GM12865 (cell line): ENCODE measurements at regions not wholly inside any gene's neighbourhood (a gene's known extent, or its start where the extent isn't known, plus 50 kb on each side); places are given as distances from the start of the nearest gene placed in this dataset.
"Not testable (repeated sequence)": the region's sequence is repeated elsewhere in the genome, so short reads cannot be mapped to it uniquely, and the experiment has no call there.

Experiments used
- DNase-seq: peaks from one replicate; pipeline ENCODE4 v3.0.0; 2010; ENCODE audit warnings: low read depth
- H3K4me3 ChIP-seq: 2 replicates; pipeline ENCODE4 v1.5.1; 2011; ENCODE audit warnings: mild to moderate bottlenecking, low read depth, low read length, control low read depth
- CTCF ChIP-seq: IDR thresholded peaks from 2 replicates; pipeline ENCODE4 v1.5.1; 2011; ENCODE audit warnings: low read length, control low read depth, low read depth, inconsistent platforms; ENCODE audit not compliant: insufficient read depth; ENCODE audit errors: missing control alignments

GRCh38 chrX:925094-925493, 287.4 kb downstream of the CRLF2 start:
- no peak for DNase-seq
- no peak for TF ChIP-seq CTCF
- H3K4me3 ChIP-seq = no peak overlapping the region

DNA sequence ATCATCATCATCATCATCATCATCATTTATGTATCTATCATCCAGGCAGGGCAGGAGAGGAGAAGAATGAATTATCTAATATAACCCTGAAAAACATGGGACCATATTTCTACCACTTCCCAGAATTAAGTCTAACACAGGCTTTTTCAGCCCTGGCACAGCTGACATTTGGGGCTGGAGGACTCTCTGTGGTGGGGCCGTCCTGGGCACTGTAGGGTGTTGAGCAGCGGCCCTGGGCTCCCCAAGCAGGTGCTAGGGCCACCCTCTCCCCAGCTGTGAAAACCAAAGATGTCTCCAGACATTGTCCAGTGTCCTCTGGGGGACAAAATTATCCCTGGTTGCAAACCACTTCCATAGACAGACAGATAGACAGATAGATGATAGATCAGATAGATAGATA, 288.4 kb downstream of the CRLF2 start:
- no peak for TF ChIP-seq CTCF
- H3K4me3 ChIP-seq = no peak overlapping the region
- no peak for DNase-seq

- H3K4me3 ChIP-seq = no peak overlapping the region
- no peak for TF ChIP-seq CTCF
- DNase-seq = no peak
These were observed 289.7 kb downstream of the SHOX start for GRCh38 chrX:920234-920799.

DNA sequence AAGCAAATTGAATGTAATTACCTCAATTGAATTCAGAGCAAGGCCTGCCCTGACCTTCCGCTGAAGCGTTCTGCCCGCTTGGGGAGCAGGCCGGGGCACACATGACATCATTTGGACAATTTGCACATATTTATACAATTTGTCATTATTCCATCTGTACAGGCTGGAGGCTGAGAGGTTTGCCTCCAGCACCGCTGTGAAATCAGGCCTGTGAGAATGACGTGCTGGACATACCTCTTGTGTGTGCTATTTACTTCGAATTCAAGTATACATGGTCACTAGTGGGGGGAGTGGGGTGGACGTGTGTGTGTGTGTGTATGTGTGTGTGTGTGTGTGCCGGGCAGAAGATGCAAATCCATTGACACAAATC, 285.6 kb downstream of the SHOX start:
- no peak for DNase-seq
- TF ChIP-seq CTCF = no peak
- no peak overlapping the region for H3K4me3 ChIP-seq

DNA sequence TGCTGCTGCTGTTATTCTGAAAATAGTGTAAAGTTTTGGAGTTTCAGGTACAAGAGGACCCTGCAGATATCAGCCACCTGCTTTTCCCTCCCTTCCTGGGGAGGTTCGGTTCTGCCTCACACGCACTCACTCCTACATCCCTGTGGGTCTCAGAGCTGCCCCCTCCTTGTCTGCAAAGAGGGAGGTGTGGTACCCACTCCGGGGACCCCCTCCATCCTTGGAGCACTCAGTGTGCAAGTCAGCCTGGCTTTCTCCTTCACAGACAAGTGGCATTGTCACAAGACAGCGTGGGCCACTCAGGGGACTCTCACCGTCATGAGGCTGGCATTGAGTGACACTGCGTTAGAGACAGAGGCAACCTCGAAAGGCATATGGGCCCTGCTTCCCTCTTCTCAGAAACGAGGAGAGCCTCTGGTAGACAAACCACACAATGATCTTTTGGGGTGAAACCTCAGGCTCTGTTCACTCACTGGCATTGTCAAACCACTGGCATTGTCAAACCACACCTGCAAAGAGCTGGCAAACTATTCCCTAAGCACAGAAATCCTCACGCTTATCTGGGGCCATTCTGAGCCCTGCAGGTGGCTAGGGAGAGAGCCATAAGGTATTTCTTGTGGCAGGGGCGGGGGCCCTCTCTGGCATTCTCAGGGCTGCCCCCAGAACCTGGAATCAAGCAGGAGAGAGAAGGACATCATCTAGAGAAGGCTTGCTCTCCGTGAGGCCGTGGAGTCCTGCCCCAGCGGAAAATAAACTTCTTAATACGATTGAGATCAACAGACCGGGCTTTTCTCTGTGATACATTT, 285.0 kb downstream of the SHOX start:
- no peak for TF ChIP-seq CTCF
- no peak for DNase-seq

GRCh38 chrX:914206-914605, 283.6 kb downstream of the SHOX start:
- H3K4me3 ChIP-seq = no peak overlapping the region
- no peak for DNase-seq
- TF ChIP-seq CTCF = no peak

More for the DNA sequence above, 285.0 kb downstream of the SHOX start:
- H3K4me3 ChIP-seq = no peak overlapping the region

GRCh38 chrX:912677-913076, 282.1 kb downstream of the SHOX start:
- DNase-seq = no peak
- no peak for TF ChIP-seq CTCF
- no peak overlapping the region for H3K4me3 ChIP-seq

- DNase-seq, H3K4me3 ChIP-seq: not testable (repeated sequence)
These were observed 278.5 kb downstream of the SHOX start for GRCh38 chrX:909068-909467.
